Fibroblast of gingiva (primary cell): ENCODE measurements at regions not wholly inside any gene's neighbourhood (a gene's known extent, or its start where the extent isn't known, plus 50 kb on each side); places are given as distances from the start of the nearest gene placed in this dataset.

Experiments
- DNase-seq: peaks from one replicate; pipeline ENCODE4 v3.0.0-alpha.2; 2011; ENCODE audit warnings: low read depth

- no peak for DNase-seq
These were observed 103.6 kb upstream of the ZRANB2 start for GRCh38 chr1:71184410-71184809.

- no peak for DNase-seq
These were observed 99.2 kb upstream of the ZRANB2 start for GRCh38 chr1:71179997-71180396.

DNA sequence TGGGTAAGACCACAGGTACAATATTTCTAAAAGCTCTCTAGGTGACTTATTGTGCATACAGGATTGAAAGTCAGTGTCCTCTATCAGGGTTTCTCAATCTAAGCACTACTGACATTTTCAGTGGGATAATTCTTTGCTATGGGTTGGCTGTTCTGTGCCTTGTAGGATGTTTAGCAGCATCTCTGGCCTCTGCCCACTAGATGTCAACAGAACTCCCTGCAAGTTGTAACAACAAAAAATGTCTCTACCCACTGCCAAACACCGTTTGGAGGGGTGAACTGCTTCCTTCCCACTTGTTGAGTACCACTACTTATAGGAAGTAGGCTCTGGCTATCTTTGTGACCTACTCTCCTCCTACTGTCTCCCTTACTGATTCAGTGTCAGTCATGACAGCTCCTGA is 90.1 kb upstream of the ZRANB2 start:
- DNase-seq = no peak

DNA sequence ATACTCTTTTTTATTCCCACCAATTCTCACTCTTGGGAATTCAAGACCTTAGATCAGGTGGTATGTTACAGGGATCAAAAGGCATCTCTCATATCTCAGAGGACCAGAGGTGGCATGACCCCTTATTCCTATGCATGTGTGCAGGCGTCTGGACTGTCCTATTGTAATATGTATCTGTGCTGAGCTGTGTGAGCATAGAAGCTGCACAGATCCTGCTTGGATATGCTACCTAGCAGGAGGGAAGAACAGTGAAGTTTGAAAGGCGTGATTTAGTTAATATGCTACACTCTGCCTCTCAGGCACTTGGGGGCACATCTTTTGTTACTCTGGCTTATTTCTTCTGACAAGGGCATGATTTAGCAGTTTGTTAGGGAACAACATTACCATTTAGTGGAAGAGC is 86.7 kb upstream of the ZRANB2 start:
- no peak for DNase-seq

- no peak for DNase-seq
These were observed 85.6 kb upstream of the ZRANB2 start for GRCh38 chr1:71166178-71167173.

DNA sequence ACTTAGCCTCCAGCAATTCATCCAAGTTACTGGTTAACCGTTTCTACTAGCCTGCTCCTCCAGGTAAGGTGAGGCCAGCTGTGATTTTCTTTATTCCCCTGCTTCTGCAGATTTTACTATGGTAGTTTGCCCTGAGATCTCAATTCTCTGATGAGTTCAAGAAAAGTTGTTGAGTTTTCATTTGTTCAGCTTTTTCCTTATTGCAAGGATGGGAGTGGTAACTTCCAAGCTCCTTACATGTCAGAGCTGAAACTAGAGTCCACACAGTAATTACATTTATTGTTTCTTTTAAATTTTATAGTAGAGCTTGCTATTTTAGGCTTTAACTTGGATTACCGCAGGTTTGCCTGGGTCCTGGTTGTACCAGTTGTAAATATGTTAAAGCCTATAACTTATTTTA is 76.9 kb upstream of the ZRANB2 start:
- DNase-seq = no peak

- DNase-seq = no peak
These were observed 76.3 kb upstream of the ZRANB2 start for GRCh38 chr1:71157151-71157550.

DNA sequence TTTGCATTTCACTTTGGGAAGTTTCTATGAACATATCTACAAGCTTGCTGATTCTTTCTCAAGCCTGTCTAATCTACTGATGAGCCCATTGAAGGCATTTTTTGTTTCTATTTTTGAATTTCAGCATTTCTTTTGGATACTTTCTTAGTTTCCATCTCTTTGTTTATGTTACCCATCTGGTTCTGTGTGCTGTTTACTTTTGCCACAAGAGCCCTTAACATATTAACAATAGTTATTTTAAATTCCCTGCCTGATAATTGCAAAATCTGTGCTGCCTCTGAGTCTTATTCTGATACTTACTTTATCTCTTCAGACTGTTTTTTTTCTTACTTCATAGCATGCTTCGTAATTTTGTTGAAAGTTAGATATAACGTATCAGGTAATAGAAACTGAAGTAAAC is 75.8 kb upstream of the ZRANB2 start:
- DNase-seq = peak; percentile 19

GRCh38 chr1:71154429-71154828 is 73.6 kb upstream of the ZRANB2 start:
- DNase-seq = no peak

DNA sequence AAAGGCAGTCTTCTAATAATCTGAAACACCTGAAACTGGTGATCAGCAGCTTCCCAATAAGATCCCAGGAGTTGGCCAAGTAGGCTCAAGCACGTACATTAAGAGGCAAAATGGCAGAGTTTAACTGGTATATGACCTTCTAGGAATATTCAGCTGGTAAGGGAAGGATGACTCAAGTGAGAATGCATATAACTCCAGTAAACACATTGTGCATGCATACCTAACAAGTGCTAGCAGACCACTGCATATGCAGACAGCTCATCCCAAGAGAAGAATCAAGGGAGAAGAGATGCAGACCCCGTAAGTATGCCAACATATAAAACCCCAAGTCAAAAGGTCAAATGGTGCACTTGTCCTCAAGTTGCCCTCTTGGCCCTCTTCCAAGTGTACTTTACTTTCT is 73.0 kb upstream of the ZRANB2 start:
- no peak for DNase-seq

GRCh38 chr1:71147637-71148360 is 67.0 kb upstream of the ZRANB2 start:
- no peak for DNase-seq

GRCh38 chr1:71135571-71135970 is 54.7 kb upstream of the ZRANB2 start:
- DNase-seq = peak; percentile 23
